Motor neuron (in vitro differentiated cells): ENCODE measurements at regions not wholly inside any gene's neighbourhood (a gene's known extent, or its start where the extent isn't known, plus 50 kb on each side); places are given as distances from the start of the nearest gene placed in this dataset.
"Not testable (repeated sequence)": the region's sequence is repeated elsewhere in the genome, so short reads cannot be mapped to it uniquely, and the experiment has no call there.

Experiments
- ATAC-seq, 8 experiments: fragments of 200-7000 bp; cut with Tn5 transposase; replicated peaks in 6 of 8; 2 replicates each; pipeline ENCODE4 v1.8.0; 2021; ENCODE audit warnings: mild to moderate bottlenecking in 8 of 8, moderate library complexity in 8 of 8
- H3K27ac ChIP-seq, 2 donors: fragments of 250-450 bp; sonication (Bioruptor Pico); 2 replicates each; pipeline ENCODE4 v1.9.0; 2021; ENCODE audit warnings: antibody characterized with exemption in 2 of 2, mild to moderate bottlenecking in 2 of 2, moderate library complexity in 1 of 2
- H3K4me1 ChIP-seq, 2 donors: fragments of 250-450 bp; sonication (Bioruptor Pico); replicated peaks in 1 of 2; 2 replicates each; pipeline ENCODE4 v1.6.1; 2021; ENCODE audit warnings: antibody characterized with exemption in 2 of 2, mild to moderate bottlenecking in 2 of 2, moderate library complexity in 1 of 2
- H3K4me3 ChIP-seq, 5 donors: fragments of 250-450 bp; sonication (Bioruptor Pico); 2 replicates each; pipeline ENCODE4 v1.9.0; 2021; ENCODE audit warnings: antibody characterized with exemption in 5 of 5, mild to moderate bottlenecking in 5 of 5, moderate library complexity in 4 of 5
- WGBS, 10 experiments: fragments of 450-650 bp; shearing (Covaris generic); methylation state at CpG; one replicate each; pipeline ENCODE4 v1.0.0; 2022; 5-methylcytosine and 5-hydroxymethylcytosine counted together
- in situ Hi-C, 9 experiments: fragments of 400-800 bp; cut with MboI; loops; one replicate each; pipeline ENCODE4 v1.15.0; 2021; ENCODE audit warnings: low sequenced_read_pairs in 9 of 9, low pct_unique_long_range_greater_than_20kb in 2 of 9; ENCODE audit not compliant: unreplicated experiment in 9 of 9

GRCh38 chr9:36521148-36521547, 51.5 kb upstream of the MELK start:
- 7 to 100% (median 85%) methylated on average over 2 to 4 of the region's 4 CpGs; no CpG with 5 or more reads in 1 of the 10 experiments for WGBS, 10 experiments
- H3K27ac ChIP-seq: no peak overlapping the region
- in situ Hi-C loops: no loop called here
- no peaks in the 10 kb centered on the region for H3K4me1 ChIP-seq
- no peak overlapping the region for H3K4me3 ChIP-seq
- no peak for ATAC-seq

GRCh38 chr9:36517131-36517530, 55.6 kb upstream of the MELK start:
- no peak overlapping the region for H3K27ac ChIP-seq
- peak in 1 of 8 experiments; percentile 30 for ATAC-seq
- no peaks in the 10 kb centered on the region for H3K4me1 ChIP-seq
- in situ Hi-C loops: no loop called here
- H3K4me3 ChIP-seq: no peak overlapping the region

- Histone ChIP-seq H3K4me3 (no peak overlapping the region), H3K4me1 (peaks cover 12 to 13% of the 10 kb centered on the region in 2 donors), H3K27ac (no peak overlapping the region)
- in situ Hi-C loops: no loop called here
- 20 to 94% (median 81%) methylated on average over 1 to 4 of the region's 4 CpGs; no CpG with 5 or more reads in 2 of the 10 experiments for WGBS, 10 experiments
- ATAC-seq: no peak
These were observed 68.5 kb upstream of the MELK start for GRCh38 chr9:36504156-36504555.

- WGBS, 10 experiments: 50 to 97% (median 92%) methylated on average over 1 to 6 of the region's 6 CpGs; no CpG with 5 or more reads in 1 of the 10 experiments
- in situ Hi-C loops: no loop called here
- peak in 2 of 8 experiments; percentile 18 to 35 for ATAC-seq
- H3K4me3 ChIP-seq: no peak overlapping the region
- peaks cover 14 to 15% of the 10 kb centered on the region in 2 donors for H3K4me1 ChIP-seq
- no peak overlapping the region for H3K27ac ChIP-seq
These were observed 69.3 kb upstream of the MELK start for GRCh38 chr9:36503172-36504088.

GRCh38 chr9:36501727-36502126, 71.0 kb upstream of the MELK start:
- Histone ChIP-seq H3K4me3 (no peak overlapping the region), H3K4me1 (peaks cover 14 to 15% of the 10 kb centered on the region in 2 donors), H3K27ac (no peak overlapping the region)
- 47 to 100% (median 86%) methylated on average over 1 to 2 of the region's 3 CpGs; no CpG with 5 or more reads in 5 of the 10 experiments for WGBS, 10 experiments
- peak in 1 of 8 experiments; percentile 22 for ATAC-seq
- in situ Hi-C loops: no loop called here

GRCh38 chr9:36500931-36501330, 71.8 kb upstream of the MELK start:
- 33 to 100% (median 85%) methylated on average over 1 to 2 of the region's 2 CpGs; no CpG with 5 or more reads in 3 of the 10 experiments for WGBS, 10 experiments
- H3K27ac ChIP-seq, H3K4me3 ChIP-seq, ATAC-seq, in situ Hi-C loops: not testable (repeated sequence)
- peaks cover 14 to 15% of the 10 kb centered on the region in 2 donors for H3K4me1 ChIP-seq

GRCh38 chr9:36499174-36499890, 73.4 kb upstream of the MELK start:
- WGBS, 10 experiments: 10 to 92% (median 47%) methylated on average over 1 to 3 of the region's 8 CpGs; no CpG with 5 or more reads in 2 of the 10 experiments
- ATAC-seq: peak in 5 of 8 experiments; percentile 99 to 100 (median 100)
- in situ Hi-C loops: no loop called here
- peaks cover 14 to 15% of the 10 kb centered on the region in 2 donors for H3K4me1 ChIP-seq
- no peak overlapping the region for H3K27ac ChIP-seq
- H3K4me3 ChIP-seq: no peak overlapping the region

- in situ Hi-C loops: not testable (repeated sequence)
These were observed 79.1 kb upstream of the MELK start for GRCh38 chr9:36493564-36493963.

GRCh38 chr9:36492865-36493264, 79.8 kb upstream of the MELK start:
- WGBS, 10 experiments: 25 to 100% (median 88%) methylated on average over 1 to 2 of the region's 2 CpGs; no CpG with 5 or more reads in 2 of the 10 experiments
- peak in 1 of 8 experiments; percentile 81 for ATAC-seq
- in situ Hi-C loops: no loop called here
- Histone ChIP-seq H3K4me1 (peaks cover 11 to 12% of the 10 kb centered on the region in 2 donors), H3K27ac (no peak overlapping the region), H3K4me3 (no peak overlapping the region)

More at GRCh38 chr9:36493564-36493963, 79.1 kb upstream of the MELK start:
- not testable (repeated sequence) for H3K4me3 ChIP-seq, ATAC-seq, H3K4me1 ChIP-seq, H3K27ac ChIP-seq
- 69 to 100% (median 95%) methylated on average over 1 to 4 of the region's 6 CpGs for WGBS, 10 experiments

- H3K4me1 ChIP-seq: peaks cover 11 to 12% of the 10 kb centered on the region in 2 donors
- H3K4me3 ChIP-seq: no peak overlapping the region
- WGBS, 10 experiments: 87 to 100% (median 95%) methylated on average over 3 to 6 of the region's 8 CpGs
- ATAC-seq: no peak
- no peak overlapping the region for H3K27ac ChIP-seq
- in situ Hi-C loops: no loop called here
These were observed 83.2 kb upstream of the MELK start for GRCh38 chr9:36489453-36489852.

- in situ Hi-C loops: no loop called here
- ATAC-seq: no peak
- 0 to 56% (median 12%) methylated on average over 1 to 3 of the region's 5 CpGs; no CpG with 5 or more reads in 4 of the 10 experiments for WGBS, 10 experiments
- Histone ChIP-seq H3K27ac (peak overlapping the region; percentile 25 to 85), H3K4me1 (peaks cover 11 to 12% of the 10 kb centered on the region in 2 donors), H3K4me3 (peak overlapping the region; percentile 74 to 98 (median 87))
These were observed 84.3 kb upstream of the MELK start for GRCh38 chr9:36488389-36488756.

- 0 to 20% (median 0%) methylated on average over 1 to 16 of the region's 94 CpGs; no CpG with 5 or more reads in 5 of the 10 experiments for WGBS, 10 experiments
- peak overlapping the region; percentile 74 to 98 (median 87) for H3K4me3 ChIP-seq
- H3K27ac ChIP-seq: peak overlapping the region; percentile 78 to 93
- in situ Hi-C loops: no loop called here
- peaks cover 11 to 12% of the 10 kb centered on the region in 2 donors for H3K4me1 ChIP-seq
- ATAC-seq: peak; percentile 86 to 97 (median 95)
These were observed 85.0 kb upstream of the MELK start for GRCh38 chr9:36487482-36488388.
